Fibroblast of lung (primary cell): ENCODE measurements at regions not wholly inside any gene's neighbourhood (a gene's known extent, or its start where the extent isn't known, plus 50 kb on each side); places are given as distances from the start of the nearest gene placed in this dataset.
A peak's percentile ranks its signal among the peaks of the same experiment; 100 is the strongest.

Experiments used
- DNase-seq, 2 donors: peaks; one replicate each; pipeline versions ENCODE4 v3.0.0 to v3.0.0-alpha.2; 2010; ENCODE audit warnings: low read depth in 2 of 2
- H2AFZ ChIP-seq: 2 replicates; pipeline ENCODE4 v1.5.1; 2012; ENCODE audit warnings: low read length, control low read depth, inconsistent platforms
- H3K27ac ChIP-seq: 2 replicates; pipeline ENCODE4 v1.5.1; 2011; ENCODE audit warnings: low read length, control low read depth; ENCODE audit not compliant: insufficient read depth
- H3K27me3 ChIP-seq: 2 replicates; pipeline ENCODE4 v1.5.1; 2011; ENCODE audit warnings: mild to moderate bottlenecking, low read length; ENCODE audit not compliant: control insufficient read depth, insufficient read depth
- H3K36me3 ChIP-seq: 2 replicates; pipeline ENCODE4 v1.5.1; 2011; ENCODE audit warnings: low read length; ENCODE audit not compliant: control insufficient read depth, insufficient read depth
- H3K4me1 ChIP-seq: 2 replicates; pipeline ENCODE4 v1.5.1; 2011; ENCODE audit warnings: low read length; ENCODE audit not compliant: control insufficient read depth, insufficient read depth; ENCODE audit errors: extremely low read depth
- H3K4me2 ChIP-seq: 2 replicates; pipeline ENCODE4 v1.5.1; 2011; ENCODE audit warnings: low read length, control low read depth; ENCODE audit not compliant: insufficient read depth; ENCODE audit errors: extremely low read depth
- H3K4me3 ChIP-seq, 4 experiments: fragments of 200-600 bp in 1 of 4; sonication (generic) in 1 of 4; replicated peaks in 1 of 4; 2 replicates each; pipeline ENCODE4 v1.5.1; 2011 to 2016; ENCODE audit warnings: low read length in 4 of 4, low read depth in 3 of 4, mild to moderate bottlenecking in 3 of 4, control low read depth in 2 of 4, inconsistent platforms in 1 of 4, mixed read lengths in 1 of 4; ENCODE audit not compliant: insufficient read depth in 1 of 4; ENCODE audit errors: control extremely low read depth in 1 of 4
- H3K79me2 ChIP-seq: 2 replicates; pipeline ENCODE4 v1.5.1; 2012; ENCODE audit warnings: mild to moderate bottlenecking, low read length, inconsistent platforms; ENCODE audit not compliant: control insufficient read depth, insufficient read depth
- H3K9ac ChIP-seq: 2 replicates; pipeline ENCODE4 v1.5.1; 2011; ENCODE audit warnings: mild to moderate bottlenecking, low read length, control low read depth; ENCODE audit not compliant: insufficient read depth
- H3K9me3 ChIP-seq: 2 replicates; pipeline ENCODE4 v1.5.1; 2012; ENCODE audit warnings: low read depth, low read length; ENCODE audit not compliant: control insufficient read depth, insufficient read depth
- H4K20me1 ChIP-seq: 2 replicates; pipeline ENCODE4 v1.5.1; 2011; ENCODE audit warnings: low read length; ENCODE audit not compliant: control insufficient read depth, insufficient read depth; ENCODE audit errors: extremely low read depth
- EZH2 ChIP-seq: IDR thresholded peaks from 2 replicates; pipeline ENCODE4 v1.5.1; 2012; ENCODE audit warnings: low read length, control low read depth, mild to moderate bottlenecking; ENCODE audit errors: missing control alignments
- TF ChIP-seq, protein P1 (sequence below), 2 donors: IDR thresholded peaks in 1 of 2; conservative IDR thresholded peaks in 1 of 2; 1 replicate in 1 of 2; 2 replicates in 1 of 2; pipeline ENCODE4 v1.5.1; 2011 to 2012; ENCODE audit warnings: low read length in 2 of 2, control low read depth in 1 of 2, inconsistent platforms in 1 of 2, low read depth in 1 of 2, mild to moderate bottlenecking in 1 of 2

GRCh38 chr9:111131211-111131610, 92.9 kb upstream of the LPAR1 start:
- no peaks in the 10 kb centered on the region for H3K9me3 ChIP-seq
- no peaks in the 10 kb centered on the region for H3K79me2 ChIP-seq
- no peaks in the 10 kb centered on the region for H3K27me3 ChIP-seq
- DNase-seq = no peak
- TF ChIP-seq, protein P1, sequence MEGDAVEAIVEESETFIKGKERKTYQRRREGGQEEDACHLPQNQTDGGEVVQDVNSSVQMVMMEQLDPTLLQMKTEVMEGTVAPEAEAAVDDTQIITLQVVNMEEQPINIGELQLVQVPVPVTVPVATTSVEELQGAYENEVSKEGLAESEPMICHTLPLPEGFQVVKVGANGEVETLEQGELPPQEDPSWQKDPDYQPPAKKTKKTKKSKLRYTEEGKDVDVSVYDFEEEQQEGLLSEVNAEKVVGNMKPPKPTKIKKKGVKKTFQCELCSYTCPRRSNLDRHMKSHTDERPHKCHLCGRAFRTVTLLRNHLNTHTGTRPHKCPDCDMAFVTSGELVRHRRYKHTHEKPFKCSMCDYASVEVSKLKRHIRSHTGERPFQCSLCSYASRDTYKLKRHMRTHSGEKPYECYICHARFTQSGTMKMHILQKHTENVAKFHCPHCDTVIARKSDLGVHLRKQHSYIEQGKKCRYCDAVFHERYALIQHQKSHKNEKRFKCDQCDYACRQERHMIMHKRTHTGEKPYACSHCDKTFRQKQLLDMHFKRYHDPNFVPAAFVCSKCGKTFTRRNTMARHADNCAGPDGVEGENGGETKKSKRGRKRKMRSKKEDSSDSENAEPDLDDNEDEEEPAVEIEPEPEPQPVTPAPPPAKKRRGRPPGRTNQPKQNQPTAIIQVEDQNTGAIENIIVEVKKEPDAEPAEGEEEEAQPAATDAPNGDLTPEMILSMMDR (conservative IDR thresholded peaks at IDR 0.05 in 1 of 2, IDR thresholded peaks at IDR 0.05 in 1 of 2; ENCODE audit: low read depth in 1 of 2, low read length in 2 of 2) = no peak
- no peak for TF ChIP-seq EZH2
- H3K4me2 ChIP-seq = no peak overlapping the region
- H3K36me3 ChIP-seq = no peaks in the 10 kb centered on the region
- H3K4me1 ChIP-seq = no peaks in the 10 kb centered on the region
- no peaks in the 10 kb centered on the region for H4K20me1 ChIP-seq
- H2AFZ ChIP-seq = no peak overlapping the region
- no peak overlapping the region for H3K27ac ChIP-seq
- H3K4me3 ChIP-seq = no peak overlapping the region
- no peak overlapping the region for H3K9ac ChIP-seq

- Histone ChIP-seq H3K27ac (no peak overlapping the region), H3K9ac (no peak overlapping the region), H3K4me3 (no peak overlapping the region), H4K20me1 (no peaks in the 10 kb centered on the region), H3K27me3 (no peaks in the 10 kb centered on the region), H3K4me1 (peaks cover 10% of the 10 kb centered on the region), H3K79me2 (no peaks in the 10 kb centered on the region), H2AFZ (no peak overlapping the region), H3K9me3 (no peaks in the 10 kb centered on the region), H3K36me3 (no peaks in the 10 kb centered on the region), H3K4me2 (no peak overlapping the region)
- DNase-seq = no peak
- TF ChIP-seq EZH2 = no peak
- TF ChIP-seq, protein P1 (conservative IDR thresholded peaks at IDR 0.05 in 1 of 2, IDR thresholded peaks at IDR 0.05 in 1 of 2; ENCODE audit: low read depth in 1 of 2, low read length in 2 of 2) = no peak
These were observed 82.3 kb upstream of the LPAR1 start for GRCh38 chr9:111120526-111120925.

DNA sequence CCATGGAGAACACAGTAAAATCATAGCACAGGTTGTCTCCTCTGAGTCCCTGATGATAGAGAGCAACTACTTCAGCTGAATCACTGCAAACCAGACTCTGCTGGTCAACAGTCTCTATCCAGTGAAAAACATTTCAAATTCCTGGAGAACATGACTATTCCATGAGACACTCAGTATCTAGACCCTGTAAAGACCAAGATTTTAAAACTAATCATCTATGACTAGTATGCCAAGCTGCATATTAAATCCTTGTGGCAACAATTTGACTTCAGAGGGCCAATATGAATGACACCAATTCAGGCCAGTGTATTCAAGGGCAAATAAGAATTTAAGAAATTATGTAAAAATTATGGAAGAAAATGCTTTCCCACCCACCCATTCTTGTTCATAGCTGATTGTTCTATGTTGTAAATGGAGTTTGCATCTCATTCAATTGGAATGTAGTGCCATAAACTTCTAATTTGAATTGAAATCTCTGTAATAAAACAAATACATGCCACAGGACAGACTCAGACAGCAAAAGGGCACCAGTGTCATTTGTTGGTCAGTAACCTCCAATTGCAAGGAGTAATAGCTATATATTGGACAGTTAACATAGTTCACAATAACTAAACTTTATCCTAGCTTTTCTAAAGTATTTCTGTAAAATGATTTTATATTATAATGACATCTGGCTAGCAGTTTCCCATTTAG, 80.1 kb upstream of the LPAR1 start:
- H3K4me2 ChIP-seq = no peak overlapping the region

More for the DNA sequence above, 80.1 kb upstream of the LPAR1 start:
- Histone ChIP-seq H4K20me1 (no peaks in the 10 kb centered on the region), H3K9ac (no peak overlapping the region), H3K4me3 (no peak overlapping the region), H3K27me3 (no peaks in the 10 kb centered on the region), H2AFZ (no peak overlapping the region), H3K4me1 (peaks cover 10% of the 10 kb centered on the region), H3K36me3 (no peaks in the 10 kb centered on the region), H3K79me2 (no peaks in the 10 kb centered on the region), H3K27ac (peak overlapping the region; percentile 60), H3K9me3 (no peaks in the 10 kb centered on the region)
- DNase-seq = peak; percentile 59 to 77
- TF ChIP-seq, protein P1 (conservative IDR thresholded peaks at IDR 0.05 in 1 of 2, IDR thresholded peaks at IDR 0.05 in 1 of 2; ENCODE audit: low read depth in 1 of 2, low read length in 2 of 2) = no peak
- no peak for TF ChIP-seq EZH2
